HG03575 (cell line): ENCODE measurements at regions not wholly inside any gene's neighbourhood (a gene's known extent, or its start where the extent isn't known, plus 50 kb on each side); places are given as distances from the start of the nearest gene placed in this dataset.

ENCODE experiments used
- ATAC-seq: cut with Tn5 transposase; IDR thresholded peaks from one replicate; pipeline ENCODE4 v1.9.1; 2021; ENCODE audit not compliant: unreplicated experiment, insufficient number of reproducible peaks, low FRiP score; ENCODE audit errors: extremely low read depth

DNA sequence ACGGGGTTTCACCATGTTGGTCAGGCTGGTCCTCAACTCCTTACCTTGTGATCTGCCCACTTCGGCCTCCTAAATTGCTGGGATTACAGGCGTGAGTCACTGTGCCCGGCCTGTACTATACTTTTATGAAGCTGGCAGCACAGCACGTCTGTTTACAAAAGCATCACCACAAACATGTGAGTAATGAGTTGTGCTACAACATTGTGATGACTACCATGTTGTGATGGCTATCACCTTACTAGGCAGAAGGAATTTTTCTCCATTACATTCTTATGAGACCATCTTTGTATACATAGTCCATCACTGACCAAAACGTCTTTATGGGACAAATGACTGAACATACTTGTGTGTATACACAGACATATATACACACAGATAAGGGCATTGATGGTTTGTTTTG is 1019.0 kb downstream of the CDH18 start:
- ATAC-seq, result no peak

DNA sequence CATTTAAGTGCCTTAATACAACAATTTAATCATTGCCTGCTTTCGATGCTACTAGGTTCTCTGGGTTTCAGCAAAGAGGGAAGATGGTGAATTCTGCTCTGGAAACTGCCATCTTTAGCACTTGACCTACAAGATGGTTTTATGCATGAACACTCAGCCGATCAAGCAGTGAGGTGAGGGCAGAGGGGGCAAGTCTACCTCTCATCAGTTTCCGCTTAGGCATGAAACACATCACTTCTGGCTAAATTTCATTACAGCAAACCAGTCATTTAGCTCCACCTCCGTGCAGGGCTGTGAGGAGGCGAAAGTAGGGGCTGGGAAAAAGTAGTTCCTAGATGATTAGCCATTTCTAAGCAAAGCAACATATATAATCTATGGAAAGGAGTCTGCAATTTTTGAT is 1018.0 kb downstream of the CDH18 start:
- ATAC-seq, result no peak

DNA sequence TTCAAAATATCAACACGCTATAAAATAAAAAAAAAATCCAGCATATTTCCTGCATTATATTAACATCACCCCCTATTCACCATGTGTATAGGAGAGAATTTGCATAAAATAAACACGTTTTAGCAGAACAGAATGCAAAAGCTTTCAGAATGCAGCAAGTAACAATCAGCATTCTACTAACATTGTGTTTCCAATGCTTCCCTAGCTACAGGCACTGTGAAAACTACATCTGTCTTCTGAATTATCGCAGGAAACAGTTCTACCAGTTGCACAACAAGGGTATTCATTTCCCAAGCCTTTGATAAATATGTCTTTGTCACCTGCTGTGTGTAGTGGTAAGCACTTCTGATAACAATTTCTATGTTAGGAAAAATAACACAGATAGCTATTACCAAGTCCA is 1015.8 kb downstream of the CDH18 start:
- ATAC-seq, result no peak

GRCh38 chr5:18975624-18976023 is 1012.4 kb downstream of the CDH18 start:
- no peak for ATAC-seq

DNA sequence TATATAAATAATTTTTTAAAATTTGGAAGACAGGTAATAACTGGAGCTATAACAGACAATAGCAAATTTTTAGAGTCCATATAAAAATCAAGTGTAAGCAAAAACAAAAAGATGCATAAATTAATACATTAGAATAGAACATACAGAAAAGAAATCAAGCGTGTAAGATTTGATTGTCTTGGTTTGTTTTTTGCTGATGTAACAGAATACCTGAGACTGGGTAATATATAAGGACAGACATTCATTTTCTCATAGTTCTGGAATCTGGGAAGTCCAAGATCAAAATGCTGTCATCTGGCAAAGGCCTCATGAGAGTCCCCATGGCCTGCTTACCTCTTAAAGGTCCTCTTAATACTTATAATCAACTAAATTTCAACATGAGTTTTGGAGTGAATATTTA is 1010.1 kb downstream of the CDH18 start:
- ATAC-seq, result no peak

GRCh38 chr5:18984559-18985080 is 1003.4 kb downstream of the CDH18 start:
- ATAC-seq, result no peak

- ATAC-seq, result no peak
These were observed 1002.7 kb downstream of the CDH18 start for GRCh38 chr5:18985171-18985758.

DNA sequence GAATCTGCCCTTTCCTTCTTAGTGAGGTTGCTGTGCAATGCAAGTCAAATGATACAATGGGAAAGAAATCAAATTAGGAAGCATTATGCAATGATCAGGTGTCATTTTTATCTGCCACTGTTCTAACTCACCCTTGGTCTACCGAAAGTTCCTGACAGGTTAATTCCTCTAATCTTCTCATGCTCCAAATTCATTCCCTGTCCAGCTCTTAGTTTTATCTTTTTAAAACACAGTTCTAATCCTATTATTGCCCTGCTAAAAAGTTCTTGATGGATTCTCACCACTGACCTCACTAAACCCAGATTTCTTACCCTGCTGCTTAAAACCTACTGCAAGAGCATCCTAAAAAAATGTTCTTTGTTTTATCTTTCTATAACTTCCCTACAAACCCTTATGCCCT is 1000.9 kb downstream of the CDH18 start:
- no peak for ATAC-seq

DNA sequence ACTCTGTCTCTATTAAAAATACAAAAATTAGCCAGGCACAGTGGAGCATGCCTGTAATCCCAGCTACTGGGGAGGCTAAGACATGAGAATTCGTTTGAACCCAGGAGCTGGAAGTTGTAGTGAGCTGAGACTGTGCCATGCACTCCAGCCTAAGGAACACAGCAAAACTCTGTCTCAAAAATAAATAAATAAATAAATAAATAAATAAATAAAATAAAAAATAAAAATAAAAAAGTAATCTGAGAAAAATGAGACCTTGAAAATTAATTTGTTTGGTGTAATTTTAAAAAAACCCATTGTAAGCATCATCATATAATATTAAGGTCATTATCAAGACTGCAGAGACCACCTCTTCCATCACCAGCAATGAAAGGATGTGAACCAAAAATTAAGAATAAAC is 997.1 kb downstream of the CDH18 start:
- no peak for ATAC-seq

- no peak for ATAC-seq
These were observed 995.7 kb downstream of the CDH18 start for GRCh38 chr5:18992264-18992663.

DNA sequence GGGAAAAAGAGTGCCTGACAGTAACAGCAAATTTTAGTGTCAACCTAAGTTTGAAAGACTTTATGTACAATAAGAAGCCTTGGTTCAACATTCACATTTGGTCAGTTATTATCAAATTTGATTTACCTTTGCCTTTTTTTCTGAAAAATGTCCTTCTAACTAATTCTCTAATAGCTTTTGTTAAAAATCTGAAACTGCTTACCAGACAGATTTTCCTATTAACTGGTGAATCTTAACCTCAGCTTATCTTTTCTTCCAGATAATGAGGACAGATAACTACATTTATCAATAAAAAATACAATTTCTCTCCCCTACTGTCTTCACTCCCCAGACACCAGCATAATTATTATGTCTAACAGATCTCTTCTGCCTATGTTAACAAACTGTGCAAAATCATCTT is 988.5 kb downstream of the CDH18 start:
- ATAC-seq, result no peak

DNA sequence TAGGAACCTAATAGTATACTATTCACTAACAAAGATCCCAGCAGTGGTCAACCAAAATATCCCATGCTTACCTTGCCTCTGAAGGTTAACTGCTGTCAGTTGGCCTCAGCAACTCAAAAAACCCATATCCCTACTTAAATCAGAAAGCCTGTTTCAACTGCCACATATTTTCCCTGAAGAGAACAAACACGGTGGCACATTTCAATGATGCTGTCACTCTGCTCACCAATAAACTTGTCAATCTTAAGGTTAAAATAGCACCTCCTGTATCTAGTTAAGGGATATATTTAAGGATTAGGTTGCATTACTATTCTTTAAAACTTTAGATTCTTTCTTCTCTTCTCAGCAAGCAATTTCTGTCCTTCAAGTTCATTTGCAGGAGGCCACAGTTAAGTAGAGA is 986.9 kb downstream of the CDH18 start:
- no peak for ATAC-seq

DNA sequence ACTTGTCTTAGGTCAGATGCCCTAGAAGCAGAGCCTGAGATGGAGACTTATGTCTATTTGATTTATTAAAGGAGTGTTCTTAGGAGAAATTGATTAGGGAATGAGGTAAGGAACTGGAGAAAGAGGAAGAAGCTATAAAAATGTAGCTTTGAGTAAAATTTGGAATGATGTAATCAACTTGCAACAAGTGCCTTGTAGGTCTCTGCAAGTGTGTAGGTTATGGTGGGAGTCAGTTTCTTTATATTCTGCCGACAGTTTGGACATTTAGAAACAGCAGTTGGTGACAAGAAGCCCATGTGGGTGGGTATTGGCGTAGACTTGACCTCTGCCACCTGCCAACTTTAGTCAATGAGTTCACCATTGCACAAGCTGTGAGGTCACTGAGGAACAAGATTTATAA is 986.5 kb downstream of the CDH18 start:
- ATAC-seq, result no peak

DNA sequence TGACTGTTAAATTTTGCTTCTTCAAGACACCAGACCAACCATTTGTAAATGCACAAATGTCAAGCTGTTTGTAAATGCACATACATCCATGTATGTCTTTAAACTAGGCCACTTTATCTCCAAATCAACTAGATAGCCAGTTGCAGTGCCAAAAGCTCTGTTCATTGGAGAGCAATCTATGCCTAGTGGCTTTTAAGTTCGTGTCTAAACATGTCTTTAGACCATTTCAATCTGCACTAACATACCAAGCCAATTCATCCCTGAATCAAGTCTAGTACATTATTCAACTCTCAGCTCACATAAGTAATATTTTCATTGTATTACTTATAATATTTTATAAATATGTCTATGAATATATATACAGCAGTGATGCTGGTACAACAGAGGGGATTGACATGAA is 985.9 kb downstream of the CDH18 start:
- ATAC-seq, result no peak

GRCh38 chr5:19018822-19019221 is 969.2 kb downstream of the CDH18 start:
- no peak for ATAC-seq

DNA sequence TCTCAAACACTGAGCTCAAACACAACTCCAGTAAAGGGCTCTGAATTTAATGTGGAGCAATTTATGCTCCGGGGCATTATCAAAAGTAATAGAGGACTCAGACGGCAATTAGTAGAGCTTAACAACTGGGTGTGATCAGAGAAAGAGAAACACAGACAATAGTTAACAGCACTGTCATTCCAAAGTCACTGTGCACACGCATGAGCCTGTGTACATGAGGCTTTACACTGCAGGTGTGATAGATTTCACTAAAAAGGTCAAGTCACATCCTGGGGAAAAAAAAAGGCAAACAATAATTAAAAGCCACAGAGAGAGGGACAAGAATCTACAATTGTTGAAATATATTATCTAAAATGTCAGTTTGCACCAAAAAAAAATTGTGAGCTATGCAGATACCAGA is 956.5 kb downstream of the CDH18 start:
- ATAC-seq, result no peak

DNA sequence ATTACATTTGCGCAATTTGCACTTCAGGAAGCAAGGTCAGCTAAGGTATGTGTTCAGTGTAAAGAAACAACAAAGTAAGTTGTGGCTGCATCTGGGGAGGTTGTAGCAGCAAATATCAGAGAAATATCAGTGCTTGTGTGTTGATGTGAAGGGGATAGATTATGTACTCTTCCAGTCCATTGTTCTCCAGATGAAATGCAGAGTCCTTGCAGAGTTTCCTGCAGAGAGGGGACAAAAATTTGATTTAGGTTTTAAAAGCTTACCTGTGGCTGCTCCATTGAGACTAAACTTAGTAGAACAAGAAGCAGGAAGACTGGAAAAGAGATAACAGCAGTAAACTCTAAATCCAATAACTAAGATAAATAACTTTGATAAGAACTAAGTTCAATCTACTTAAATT is 952.2 kb downstream of the CDH18 start:
- ATAC-seq, result no peak

- no peak for ATAC-seq
These were observed 945.9 kb downstream of the CDH18 start for GRCh38 chr5:19042106-19042505.

DNA sequence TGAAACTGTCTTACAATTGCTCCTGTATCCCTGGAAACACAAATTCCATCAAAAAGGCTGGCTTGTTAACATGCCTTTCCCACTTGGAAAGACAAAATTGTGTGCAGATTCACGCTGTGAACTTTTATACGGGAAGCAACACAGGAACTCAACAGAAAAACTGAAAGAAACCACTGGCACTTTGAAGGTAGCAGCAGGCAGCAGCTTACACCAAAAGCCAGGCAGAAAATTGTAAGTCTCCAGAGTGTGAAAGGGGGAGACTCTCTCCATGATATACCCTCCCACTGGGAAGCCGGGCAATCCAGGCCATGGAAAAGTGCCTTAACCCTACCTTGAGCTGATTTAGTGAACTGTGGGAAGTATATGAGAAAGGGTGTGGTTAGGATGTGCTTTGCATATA is 943.7 kb downstream of the CDH18 start:
- ATAC-seq, result no peak

DNA sequence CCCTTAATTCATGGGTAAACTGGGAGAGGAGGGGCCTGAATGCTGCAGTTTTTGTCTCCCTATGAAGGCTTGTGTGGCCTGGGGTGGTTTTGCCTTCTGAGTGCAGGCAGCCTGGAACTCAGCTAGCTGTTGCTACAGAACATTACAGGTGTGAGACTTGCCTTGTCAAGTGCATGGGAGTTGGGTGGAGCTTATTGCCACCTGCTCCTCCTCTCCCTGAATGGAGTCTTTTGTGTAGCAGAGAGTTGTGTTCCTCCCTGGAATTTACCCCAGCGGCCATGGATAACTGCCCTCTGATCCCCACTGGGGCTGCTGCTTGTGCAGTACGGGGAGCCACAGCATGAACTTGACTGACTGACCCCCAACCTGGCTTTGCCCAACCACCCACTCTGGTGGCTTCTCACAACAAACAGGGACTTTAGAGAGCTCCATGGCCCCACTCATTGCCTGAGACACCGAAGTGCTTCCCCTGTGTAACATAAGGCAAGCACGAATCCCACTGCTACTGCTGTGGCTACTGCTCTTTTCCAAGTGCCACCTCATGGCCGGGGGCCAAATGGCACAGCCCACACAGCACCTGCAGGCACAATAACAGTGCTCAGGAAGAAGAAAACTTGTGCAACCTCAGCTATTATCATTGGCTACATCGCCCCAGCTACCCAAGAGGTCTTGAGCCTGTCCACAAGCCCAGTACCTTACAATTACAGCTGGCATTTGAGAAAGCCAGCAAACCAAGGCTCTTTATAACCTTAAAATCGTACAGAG is 942.9 kb downstream of the CDH18 start:
- ATAC-seq, result no peak

- ATAC-seq, result no peak
These were observed 940.7 kb downstream of the CDH18 start for GRCh38 chr5:19047277-19047676.
